Neuronal stem cell (in vitro differentiated cells): ENCODE measurements at regions not wholly inside any gene's neighbourhood (a gene's known extent, or its start where the extent isn't known, plus 50 kb on each side); places are given as distances from the start of the nearest gene placed in this dataset.

Source experiments
- DNase-seq: peaks from one replicate; pipeline ENCODE4 v3.0.0-alpha.2; 2013; ENCODE audit warnings: low spot score
- H2AFZ ChIP-seq: one replicate; pipeline ENCODE4 v1.6.1; 2013; ENCODE audit warnings: mild to moderate bottlenecking, low read length, inconsistent platforms
- H2AK5ac ChIP-seq: 2 replicates; pipeline ENCODE4 v1.6.1; 2013; ENCODE audit warnings: low read depth, mild to moderate bottlenecking, inconsistent platforms, low read length, moderate library complexity, mixed read lengths
- H2BK120ac ChIP-seq: 2 replicates; pipeline ENCODE4 v1.6.1; 2013; ENCODE audit warnings: low read depth, mild to moderate bottlenecking, inconsistent platforms, low read length, moderate library complexity, mixed read lengths
- H2BK12ac ChIP-seq: one replicate; pipeline ENCODE4 v1.6.1; 2013; ENCODE audit warnings: low read length, inconsistent platforms
- H2BK15ac ChIP-seq: 2 replicates; pipeline ENCODE4 v1.6.1; 2013; ENCODE audit warnings: mild to moderate bottlenecking, low read length, inconsistent platforms, mixed read lengths
- H2BK5ac ChIP-seq: one replicate; pipeline ENCODE4 v1.6.1; 2013; ENCODE audit warnings: inconsistent platforms, mild to moderate bottlenecking, low read length, moderate library complexity
- H3K14ac ChIP-seq: one replicate; pipeline ENCODE4 v1.6.1; 2013; ENCODE audit warnings: low read length, inconsistent platforms
- H3K18ac ChIP-seq: 2 replicates; pipeline ENCODE4 v1.6.1; 2013; ENCODE audit warnings: low read length, inconsistent platforms
- H3K23ac ChIP-seq: 2 replicates; pipeline ENCODE4 v1.6.1; 2013; ENCODE audit warnings: low read depth, mild to moderate bottlenecking, mixed read lengths, low read length, inconsistent platforms; ENCODE audit not compliant: poor library complexity
- H3K27ac ChIP-seq: replicated peaks from 3 replicates; pipeline ENCODE4 v1.5.1; 2013; ENCODE audit warnings: low read length, inconsistent platforms
- H3K27me3 ChIP-seq, 3 experiments: 2 replicates each; pipeline ENCODE4 v1.6.1; 2013; ENCODE audit warnings: low read length in 3 of 3, mild to moderate bottlenecking in 2 of 3, inconsistent platforms in 1 of 3, low read depth in 1 of 3, mixed read lengths in 1 of 3, moderate library complexity in 1 of 3; ENCODE audit not compliant: control insufficient read depth in 3 of 3, insufficient read depth in 3 of 3
- H3K36me3 ChIP-seq, 2 donors: replicated peaks in 1 of 2; 2 replicates each; pipeline ENCODE4 v1.6.1; 2013; ENCODE audit warnings: low read length in 2 of 2; ENCODE audit not compliant: control insufficient read depth in 2 of 2, insufficient read depth in 2 of 2
- H3K4ac ChIP-seq: 2 replicates; pipeline ENCODE4 v1.6.1; 2013; ENCODE audit warnings: inconsistent platforms, mild to moderate bottlenecking, low read length, moderate library complexity
- H3K4me1 ChIP-seq, 2 donors: 1 replicate in 1 of 2; 2 replicates in 1 of 2; pipeline ENCODE4 v1.6.1; 2013; ENCODE audit warnings: low read length in 2 of 2, low read depth in 1 of 2; ENCODE audit not compliant: control insufficient read depth in 2 of 2, insufficient read depth in 1 of 2
- H3K4me2 ChIP-seq: one replicate; pipeline ENCODE4 v1.6.1; 2013; ENCODE audit warnings: mild to moderate bottlenecking, low read length, inconsistent platforms; ENCODE audit not compliant: insufficient read depth, poor library complexity, severe bottlenecking
- H3K4me3 ChIP-seq, 2 donors: 2 replicates each; pipeline ENCODE4 v1.5.1; 2013; ENCODE audit warnings: low read length in 2 of 2, mild to moderate bottlenecking in 2 of 2, inconsistent platforms in 1 of 2, moderate library complexity in 1 of 2
- H3K79me1 ChIP-seq: one replicate; pipeline ENCODE4 v1.6.1; 2013; ENCODE audit warnings: low read depth, mild to moderate bottlenecking, inconsistent platforms, low read length, moderate library complexity
- H3K9ac ChIP-seq: one replicate; pipeline ENCODE4 v1.6.1; 2013; ENCODE audit warnings: mild to moderate bottlenecking, low read depth, low read length, inconsistent platforms; ENCODE audit not compliant: poor library complexity
- H3K9me3 ChIP-seq, 2 donors: replicated peaks in 1 of 2; 2 replicates each; pipeline versions ENCODE3 to v1.6.1; 2013; ENCODE audit warnings: low read length in 2 of 2, mild to moderate bottlenecking in 2 of 2, inconsistent platforms in 1 of 2, low read depth in 1 of 2, mixed read lengths in 1 of 2, moderate library complexity in 1 of 2; ENCODE audit not compliant: control insufficient read depth in 2 of 2, insufficient read depth in 1 of 2
- H4K8ac ChIP-seq: one replicate; pipeline ENCODE4 v1.6.1; 2013; ENCODE audit warnings: low read depth, mild to moderate bottlenecking, inconsistent platforms, low read length, moderate library complexity
- H4K91ac ChIP-seq: one replicate; pipeline ENCODE4 v1.6.1; 2013; ENCODE audit warnings: low read length, low read depth, mild to moderate bottlenecking, inconsistent platforms; ENCODE audit not compliant: poor library complexity
- WGBS, 2 donors: extraction: QIAGEN DNeasy Blood & Tissue Kit; methylation state at CpG; one replicate each; pipeline ENCODE4 v1.1.7; 2013; ENCODE audit warnings: missing lambda C conversion rate in 2 of 2, mixed read lengths in 1 of 2; ENCODE audit not compliant: insufficient read length in 2 of 2, insufficient replicate concordance in 1 of 2; ENCODE audit errors: extremely low coverage in 2 of 2; 5-methylcytosine and 5-hydroxymethylcytosine counted together

DNA sequence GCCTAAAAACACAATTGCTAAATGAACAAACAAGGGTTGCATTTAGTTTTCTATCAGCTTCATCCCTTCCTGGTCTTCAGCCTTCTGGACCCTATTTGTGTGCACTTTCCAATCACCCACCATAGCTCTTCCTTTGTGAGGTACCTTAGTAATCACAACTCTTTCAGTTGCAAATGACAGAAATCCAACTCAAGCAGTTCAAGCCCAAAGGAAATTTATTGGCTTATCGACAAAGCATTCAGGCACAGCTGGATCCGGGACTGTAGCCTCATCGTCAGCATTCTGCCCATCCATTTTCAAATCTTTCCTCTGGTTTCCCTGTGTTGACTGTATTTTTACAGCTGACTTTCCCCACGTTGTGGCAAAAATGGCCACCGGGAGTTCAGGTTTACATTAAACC, 148.6 kb upstream of the VASH1 start:
- Histone ChIP-seq H3K23ac (no peak overlapping the region), H2BK120ac (no peak overlapping the region), H3K4me1 (no peaks in the 10 kb centered on the region), H3K36me3 (no peaks in the 10 kb centered on the region), H3K4me2 (no peak overlapping the region), H2BK15ac (no peak overlapping the region), H3K27me3 (no peaks in the 10 kb centered on the region), H3K18ac (no peak overlapping the region), H3K9me3 (peaks cover 0 to 3% of the 10 kb centered on the region in 2 donors), H3K27ac (no peak overlapping the region), H2AK5ac (no peak overlapping the region), H2BK5ac (no peak overlapping the region), H2BK12ac (no peak overlapping the region), H3K79me1 (no peaks in the 10 kb centered on the region), H3K14ac (no peak overlapping the region), H4K8ac (no peak overlapping the region), H2AFZ (no peak overlapping the region), H3K9ac (no peak overlapping the region), H3K4ac (no peak overlapping the region), H4K91ac (no peak overlapping the region), H3K4me3 (no peak overlapping the region)
- no CpG with 5 or more reads among the region's 5 CpGs for whole genome bisulfite sequencing, 2 donors
- DNase-seq, result no peak

DNA sequence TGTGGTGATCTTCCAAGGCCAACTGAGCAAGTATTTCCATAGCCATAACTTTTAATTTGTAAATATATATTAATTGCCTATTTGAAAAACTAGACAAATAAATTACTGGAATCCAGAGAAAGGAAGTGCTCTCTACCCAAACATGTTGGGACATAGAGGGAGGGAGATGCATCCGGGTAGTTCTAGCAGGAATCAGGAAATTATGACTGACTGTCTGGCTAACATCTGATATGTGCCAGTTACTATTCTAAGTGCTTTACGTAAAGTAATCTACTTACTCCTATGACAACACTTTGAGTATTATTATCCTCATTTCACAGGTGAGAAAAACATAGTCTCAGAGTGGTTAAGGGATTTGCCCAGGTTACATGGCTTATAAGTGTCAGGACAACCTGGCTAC, 147.7 kb upstream of the VASH1 start:
- H3K36me3 ChIP-seq, result no peaks in the 10 kb centered on the region
- no peak overlapping the region for H3K14ac ChIP-seq
- no peak overlapping the region for H2AFZ ChIP-seq
- no peaks in the 10 kb centered on the region for H3K27me3 ChIP-seq
- no peak overlapping the region for H2BK12ac ChIP-seq
- H3K4me1 ChIP-seq, result no peaks in the 10 kb centered on the region
- H3K9me3 ChIP-seq, result peaks cover 2 to 8% of the 10 kb centered on the region in 2 donors
- H4K8ac ChIP-seq, result no peak overlapping the region
- H3K4me3 ChIP-seq, result no peak overlapping the region
- H3K9ac ChIP-seq, result no peak overlapping the region
- no peak overlapping the region for H3K27ac ChIP-seq
- no peak for DNase-seq
- no peak overlapping the region for H2BK15ac ChIP-seq
- no peak overlapping the region for H3K4me2 ChIP-seq
- no peak overlapping the region for H3K4ac ChIP-seq
- no peak overlapping the region for H3K18ac ChIP-seq
- H2AK5ac ChIP-seq, result no peak overlapping the region
- H3K23ac ChIP-seq, result no peak overlapping the region
- no peak overlapping the region for H4K91ac ChIP-seq
- no peak overlapping the region for H2BK120ac ChIP-seq
- H2BK5ac ChIP-seq, result no peak overlapping the region
- no peaks in the 10 kb centered on the region for H3K79me1 ChIP-seq
- WGBS, 2 donors, result no CpG with 5 or more reads among the region's 2 CpGs

DNA sequence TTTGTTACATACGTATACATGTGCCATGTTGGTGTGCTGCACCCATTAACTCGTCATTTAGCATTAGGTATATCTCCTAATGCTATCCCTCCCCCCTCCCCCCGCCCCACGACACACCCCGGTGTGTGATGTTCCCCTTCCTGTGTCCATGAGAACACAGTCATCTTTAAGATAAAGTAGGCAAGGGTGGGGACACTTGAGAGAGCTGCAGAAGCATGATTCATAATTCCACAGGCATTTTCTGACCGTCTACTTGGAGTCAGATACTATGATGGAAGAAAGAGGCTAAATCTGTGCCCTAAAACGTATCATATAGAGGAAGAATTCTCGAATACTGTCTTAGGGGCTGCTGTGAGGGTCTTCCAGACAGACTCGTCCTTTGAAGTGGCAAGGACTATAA, 145.9 kb upstream of the VASH1 start:
- H2BK12ac ChIP-seq, result no peak overlapping the region
- H2BK5ac ChIP-seq, result no peak overlapping the region

DNA sequence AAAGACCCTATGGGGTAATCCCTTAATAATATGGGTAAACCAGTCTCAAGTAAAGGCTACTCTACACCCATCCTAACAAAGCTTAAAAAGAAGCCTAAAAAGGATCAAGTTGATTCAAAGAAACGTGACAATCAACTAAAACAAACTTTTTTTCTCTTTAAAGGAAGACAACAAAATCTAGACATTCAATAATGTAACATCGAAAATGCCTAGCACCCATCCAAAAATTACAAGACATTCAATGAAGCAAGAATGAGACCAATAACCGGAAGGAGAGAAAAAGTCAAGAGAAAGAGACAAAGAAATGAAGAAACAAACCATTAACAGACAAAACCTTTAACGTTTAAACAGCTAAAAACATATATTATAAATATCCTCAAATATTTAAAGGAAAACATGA, 143.8 kb upstream of the VASH1 start:
- Histone ChIP-seq H2BK12ac (no peak overlapping the region), H3K23ac (no peak overlapping the region), H3K27ac (no peak overlapping the region), H2BK120ac (no peak overlapping the region), H3K4me1 (no peaks in the 10 kb centered on the region), H4K8ac (no peak overlapping the region), H3K36me3 (no peaks in the 10 kb centered on the region), H2BK5ac (no peak overlapping the region), H4K91ac (no peak overlapping the region), H3K4ac (no peak overlapping the region), H3K14ac (no peak overlapping the region), H3K79me1 (no peaks in the 10 kb centered on the region), H2AFZ (no peak overlapping the region), H2AK5ac (no peak overlapping the region), H3K4me2 (no peak overlapping the region), H3K4me3 (no peak overlapping the region), H3K9me3 (peaks cover 2 to 8% of the 10 kb centered on the region in 2 donors), H3K18ac (no peak overlapping the region), H3K9ac (no peak overlapping the region), H2BK15ac (no peak overlapping the region), H3K27me3 (peaks cover 0 to under 1% (median 0%) of the 10 kb centered on the region in 3 experiments)
- DNase-seq, result no peak
- no CpG with 5 or more reads among the region's 4 CpGs for WGBS, 2 donors

More for the DNA sequence above, 145.9 kb upstream of the VASH1 start:
- no peaks in the 10 kb centered on the region for H3K79me1 ChIP-seq
- peaks cover 2 to 8% of the 10 kb centered on the region in 2 donors for H3K9me3 ChIP-seq
- H3K27me3 ChIP-seq, result no peaks in the 10 kb centered on the region
- no CpG with 5 or more reads among the region's 9 CpGs for WGBS, 2 donors
- H2AFZ ChIP-seq, result no peak overlapping the region
- H3K4me1 ChIP-seq, result no peaks in the 10 kb centered on the region
- H4K8ac ChIP-seq, result no peak overlapping the region
- no peak for DNase-seq
- no peak overlapping the region for H3K4me2 ChIP-seq
- H3K14ac ChIP-seq, result no peak overlapping the region
- no peak overlapping the region for H3K4ac ChIP-seq
- H3K18ac ChIP-seq, result no peak overlapping the region
- H3K27ac ChIP-seq, result no peak overlapping the region
- H3K36me3 ChIP-seq, result no peaks in the 10 kb centered on the region
- no peak overlapping the region for H3K4me3 ChIP-seq
- no peak overlapping the region for H2BK120ac ChIP-seq
- no peak overlapping the region for H3K23ac ChIP-seq
- H2BK15ac ChIP-seq, result no peak overlapping the region
- H2AK5ac ChIP-seq, result no peak overlapping the region
- H4K91ac ChIP-seq, result no peak overlapping the region
- H3K9ac ChIP-seq, result no peak overlapping the region
